GM13977 (cell line): ENCODE measurements at regions not wholly inside any gene's neighbourhood (a gene's known extent, or its start where the extent isn't known, plus 50 kb on each side); places are given as distances from the start of the nearest gene placed in this dataset.

ENCODE experiments used
- DNase-seq: peaks from one replicate; pipeline ENCODE4 v3.0.0; 2012; ENCODE audit warnings: low spot score
- in situ Hi-C: fragments of 300-500 bp; cut with MboI; formaldehyde crosslinking; loops from one replicate; pipeline ENCODE4 v1.12.0; 2022; ENCODE audit warnings: low sequenced_read_pairs, low pct_unique_long_range_greater_than_20kb, mixed read lengths, inconsistent platforms; ENCODE audit not compliant: unreplicated experiment
- TF ChIP-seq, protein P1 (sequence below): IDR thresholded peaks from 2 replicates; pipeline ENCODE4 v1.5.1; 2012; ENCODE audit warnings: mild to moderate bottlenecking, control low read depth; ENCODE audit not compliant: insufficient read depth; ENCODE audit errors: extremely low read depth, missing control alignments

DNA sequence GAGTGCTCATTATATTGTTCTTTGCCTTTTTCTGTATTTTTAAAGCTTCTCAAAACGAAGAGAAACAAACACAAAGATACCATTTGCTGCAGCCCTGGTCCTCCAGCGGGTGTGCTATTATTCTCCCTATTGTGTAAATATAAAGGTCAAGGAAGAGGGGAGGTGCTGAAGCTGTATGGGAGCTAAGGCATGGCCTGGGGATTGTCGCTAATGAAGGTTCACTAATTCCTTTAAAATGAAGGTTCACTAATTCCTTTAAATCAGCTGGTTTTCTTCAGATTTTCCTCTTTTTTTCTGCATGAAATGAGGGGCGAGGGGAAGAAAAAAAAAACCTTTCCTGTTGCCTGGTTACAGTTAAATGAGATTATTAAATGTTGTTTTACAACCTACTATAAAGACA, 74.5 kb upstream of the MAP1B start:
- in situ Hi-C loops: no loop called here
- TF ChIP-seq, protein P1, sequence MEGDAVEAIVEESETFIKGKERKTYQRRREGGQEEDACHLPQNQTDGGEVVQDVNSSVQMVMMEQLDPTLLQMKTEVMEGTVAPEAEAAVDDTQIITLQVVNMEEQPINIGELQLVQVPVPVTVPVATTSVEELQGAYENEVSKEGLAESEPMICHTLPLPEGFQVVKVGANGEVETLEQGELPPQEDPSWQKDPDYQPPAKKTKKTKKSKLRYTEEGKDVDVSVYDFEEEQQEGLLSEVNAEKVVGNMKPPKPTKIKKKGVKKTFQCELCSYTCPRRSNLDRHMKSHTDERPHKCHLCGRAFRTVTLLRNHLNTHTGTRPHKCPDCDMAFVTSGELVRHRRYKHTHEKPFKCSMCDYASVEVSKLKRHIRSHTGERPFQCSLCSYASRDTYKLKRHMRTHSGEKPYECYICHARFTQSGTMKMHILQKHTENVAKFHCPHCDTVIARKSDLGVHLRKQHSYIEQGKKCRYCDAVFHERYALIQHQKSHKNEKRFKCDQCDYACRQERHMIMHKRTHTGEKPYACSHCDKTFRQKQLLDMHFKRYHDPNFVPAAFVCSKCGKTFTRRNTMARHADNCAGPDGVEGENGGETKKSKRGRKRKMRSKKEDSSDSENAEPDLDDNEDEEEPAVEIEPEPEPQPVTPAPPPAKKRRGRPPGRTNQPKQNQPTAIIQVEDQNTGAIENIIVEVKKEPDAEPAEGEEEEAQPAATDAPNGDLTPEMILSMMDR: no peak
- DNase-seq: no peak

DNA sequence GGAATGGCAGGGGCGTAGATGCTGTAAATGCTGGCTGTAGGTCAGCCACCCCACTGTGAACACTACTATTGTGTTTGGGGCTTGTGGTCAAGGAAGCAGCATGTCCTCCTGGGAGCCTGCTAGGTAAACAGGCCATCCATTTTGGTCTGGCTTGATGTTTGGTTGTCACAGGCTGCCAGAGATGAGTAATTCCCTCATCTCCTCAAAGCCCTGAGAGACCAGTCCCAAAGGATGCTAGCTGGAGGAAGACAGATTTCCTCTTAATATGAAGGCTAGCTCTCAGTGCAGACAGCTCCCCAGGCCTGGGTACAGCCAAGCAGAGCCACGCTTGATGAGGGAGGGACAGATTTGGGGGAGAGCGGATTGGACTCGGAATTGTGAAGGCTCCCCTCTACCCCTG, 72.5 kb upstream of the MAP1B start:
- TF ChIP-seq, protein P1: no peak
- in situ Hi-C loops: no loop called here
- no peak for DNase-seq

DNA sequence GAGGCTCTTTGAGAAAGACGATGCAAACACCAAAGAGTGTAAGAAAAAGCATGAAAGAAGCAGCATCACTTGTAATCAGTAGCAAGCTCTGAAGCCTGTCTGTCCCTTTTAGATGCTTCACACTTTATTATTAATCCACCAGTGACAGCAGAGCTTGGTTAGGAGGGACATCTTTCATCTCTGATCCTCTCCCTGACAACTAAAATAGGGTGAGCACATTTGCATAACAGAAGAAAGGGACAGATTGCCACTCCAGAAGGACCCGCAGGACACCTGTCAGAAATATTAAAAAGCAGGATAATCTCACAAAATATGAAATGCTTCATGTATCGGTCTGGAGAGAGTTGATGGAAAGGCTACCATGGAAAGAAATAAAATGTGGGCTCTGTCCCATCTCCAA, 71.4 kb upstream of the MAP1B start:
- TF ChIP-seq, protein P1: no peak
- in situ Hi-C loops: no loop called here
- DNase-seq: no peak

GRCh38 chr5:72036951-72037350, 70.3 kb upstream of the MAP1B start:
- DNase-seq: no peak
- TF ChIP-seq, protein P1: no peak
- in situ Hi-C loops: no loop called here

DNA sequence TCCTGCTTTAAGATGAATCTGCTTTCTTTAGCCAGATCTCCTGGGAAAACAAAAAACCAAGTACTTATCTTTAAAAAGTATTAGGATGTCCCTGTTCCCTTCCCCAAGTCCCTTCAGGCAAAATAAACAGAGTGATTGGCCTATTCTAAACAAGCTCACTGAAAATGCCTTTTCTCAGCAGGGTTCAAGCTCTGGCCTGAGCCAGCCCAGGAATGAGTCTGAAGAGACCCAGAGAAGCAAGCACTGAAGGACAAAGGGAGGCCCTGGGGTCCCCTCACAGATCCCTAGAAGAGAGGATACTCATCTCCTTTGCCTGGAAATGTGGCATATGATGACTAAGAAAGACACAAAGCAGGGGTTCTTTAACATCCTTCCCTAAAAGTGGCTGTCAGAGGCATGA, 66.8 kb upstream of the MAP1B start:
- TF ChIP-seq, protein P1: no peak
- in situ Hi-C loops: no loop called here
- DNase-seq: no peak

DNA sequence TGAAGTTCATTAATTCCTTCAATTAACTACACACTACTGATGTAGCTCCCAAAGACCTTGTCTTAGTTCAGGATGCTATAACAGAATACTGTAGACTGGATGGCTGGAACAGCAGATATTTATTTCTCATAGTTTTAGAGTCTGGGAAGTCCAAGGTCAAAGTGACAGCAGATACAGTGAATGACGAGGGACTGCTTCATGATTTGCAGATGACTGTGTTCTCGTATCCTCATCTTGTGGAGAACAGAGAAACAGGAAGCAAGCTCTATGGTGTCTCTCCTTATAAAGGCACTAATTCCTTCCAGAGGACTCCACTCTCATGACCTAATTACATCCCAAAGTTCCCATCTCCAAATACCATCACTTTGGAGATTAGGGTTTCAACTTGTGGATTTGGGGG, 65.6 kb upstream of the MAP1B start:
- TF ChIP-seq, protein P1: no peak
- DNase-seq: no peak
- in situ Hi-C loops: no loop called here

DNA sequence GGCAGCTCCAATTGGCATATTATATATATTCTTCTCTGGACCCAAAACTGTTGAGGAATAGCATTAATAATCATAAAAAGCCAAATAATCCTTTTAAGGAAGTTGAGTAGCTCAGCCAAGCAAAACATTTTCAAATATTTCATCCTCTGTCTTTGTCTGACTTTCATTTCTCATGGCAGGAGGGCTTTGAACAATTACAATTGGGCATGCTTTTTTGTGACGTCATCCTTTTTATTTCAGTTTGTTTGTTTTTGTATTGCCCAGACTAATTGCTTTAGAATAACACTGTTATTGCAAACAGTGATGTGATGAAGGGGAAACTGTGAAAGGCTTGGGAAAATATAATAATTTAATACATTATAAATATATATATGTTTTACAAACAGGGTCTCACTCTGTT, 65.2 kb upstream of the MAP1B start:
- TF ChIP-seq, protein P1: no peak
- DNase-seq: no peak

More for the DNA sequence above, 65.2 kb upstream of the MAP1B start:
- in situ Hi-C loops: no loop called here
